ENCODE measurements at regions not wholly inside any gene's neighbourhood (a gene's known extent, or its start where the extent isn't known, plus 50 kb on each side); places are given as distances from the start of the nearest gene placed in this dataset.

GRCh38 chr6:166830185-166830890, 126.0 kb downstream of the RNASET2 start:
- TF ChIP-seq POLR2A (IDR thresholded peaks at IDR 0.05; ENCODE audit: low read depth, low read length) (no peak), CTCF (IDR thresholded peaks at IDR 0.05; ENCODE audit: extremely low read depth in 1 of 2, insufficient read depth in 1 of 2, low read depth in 1 of 2, low read length in 2 of 2) (no peak), MAX (IDR thresholded peaks at IDR 0.05; ENCODE audit: insufficient read depth, insufficient read length) (no peak)

Measured in endothelial cell of umbilical vein (primary cell).